Fibroblast of villous mesenchyme (primary cell): ENCODE measurements at regions not wholly inside any gene's neighbourhood (a gene's known extent, or its start where the extent isn't known, plus 50 kb on each side); places are given as distances from the start of the nearest gene placed in this dataset.

Experiments used
- DNase-seq: peaks from one replicate; pipeline ENCODE4 v3.0.0-alpha.2; 2010; ENCODE audit warnings: low read depth
- H3K4me3 ChIP-seq: 2 replicates; pipeline ENCODE4 v1.5.1; 2011; ENCODE audit warnings: low read depth, mild to moderate bottlenecking, low read length
- TF ChIP-seq, protein P1 (sequence below): IDR thresholded peaks from 2 replicates; pipeline ENCODE4 v1.5.1; 2012; ENCODE audit warnings: low read depth, mild to moderate bottlenecking, low read length; ENCODE audit not compliant: insufficient read depth

DNA sequence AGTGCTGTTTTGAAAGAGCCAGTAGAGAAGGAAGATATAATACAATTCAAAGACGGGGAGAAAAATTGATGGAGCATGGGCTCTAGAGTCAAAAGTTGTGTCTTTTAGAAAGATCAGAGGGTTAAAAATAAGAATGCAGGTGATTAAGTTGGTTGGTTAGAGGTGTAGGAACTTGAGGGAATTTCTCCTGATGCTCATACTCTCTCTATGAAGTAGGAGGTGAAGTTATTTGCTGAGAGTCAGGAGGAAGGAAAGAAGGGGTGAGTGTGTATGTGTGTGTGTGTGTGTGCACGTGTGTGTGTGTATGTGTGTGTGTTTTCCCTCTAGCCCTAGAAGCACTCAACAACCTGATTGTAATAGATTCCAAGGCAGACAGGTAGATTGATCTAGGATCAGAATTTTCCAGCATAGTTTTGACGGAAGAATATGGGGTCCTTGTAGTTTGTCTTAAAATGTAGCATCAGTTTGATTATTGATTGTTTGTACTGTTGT lies 88.3 kb upstream of the MACF1 start:
- no peak for DNase-seq
- H3K4me3 ChIP-seq = no peak overlapping the region
- TF ChIP-seq, protein P1, sequence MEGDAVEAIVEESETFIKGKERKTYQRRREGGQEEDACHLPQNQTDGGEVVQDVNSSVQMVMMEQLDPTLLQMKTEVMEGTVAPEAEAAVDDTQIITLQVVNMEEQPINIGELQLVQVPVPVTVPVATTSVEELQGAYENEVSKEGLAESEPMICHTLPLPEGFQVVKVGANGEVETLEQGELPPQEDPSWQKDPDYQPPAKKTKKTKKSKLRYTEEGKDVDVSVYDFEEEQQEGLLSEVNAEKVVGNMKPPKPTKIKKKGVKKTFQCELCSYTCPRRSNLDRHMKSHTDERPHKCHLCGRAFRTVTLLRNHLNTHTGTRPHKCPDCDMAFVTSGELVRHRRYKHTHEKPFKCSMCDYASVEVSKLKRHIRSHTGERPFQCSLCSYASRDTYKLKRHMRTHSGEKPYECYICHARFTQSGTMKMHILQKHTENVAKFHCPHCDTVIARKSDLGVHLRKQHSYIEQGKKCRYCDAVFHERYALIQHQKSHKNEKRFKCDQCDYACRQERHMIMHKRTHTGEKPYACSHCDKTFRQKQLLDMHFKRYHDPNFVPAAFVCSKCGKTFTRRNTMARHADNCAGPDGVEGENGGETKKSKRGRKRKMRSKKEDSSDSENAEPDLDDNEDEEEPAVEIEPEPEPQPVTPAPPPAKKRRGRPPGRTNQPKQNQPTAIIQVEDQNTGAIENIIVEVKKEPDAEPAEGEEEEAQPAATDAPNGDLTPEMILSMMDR = no peak

DNA sequence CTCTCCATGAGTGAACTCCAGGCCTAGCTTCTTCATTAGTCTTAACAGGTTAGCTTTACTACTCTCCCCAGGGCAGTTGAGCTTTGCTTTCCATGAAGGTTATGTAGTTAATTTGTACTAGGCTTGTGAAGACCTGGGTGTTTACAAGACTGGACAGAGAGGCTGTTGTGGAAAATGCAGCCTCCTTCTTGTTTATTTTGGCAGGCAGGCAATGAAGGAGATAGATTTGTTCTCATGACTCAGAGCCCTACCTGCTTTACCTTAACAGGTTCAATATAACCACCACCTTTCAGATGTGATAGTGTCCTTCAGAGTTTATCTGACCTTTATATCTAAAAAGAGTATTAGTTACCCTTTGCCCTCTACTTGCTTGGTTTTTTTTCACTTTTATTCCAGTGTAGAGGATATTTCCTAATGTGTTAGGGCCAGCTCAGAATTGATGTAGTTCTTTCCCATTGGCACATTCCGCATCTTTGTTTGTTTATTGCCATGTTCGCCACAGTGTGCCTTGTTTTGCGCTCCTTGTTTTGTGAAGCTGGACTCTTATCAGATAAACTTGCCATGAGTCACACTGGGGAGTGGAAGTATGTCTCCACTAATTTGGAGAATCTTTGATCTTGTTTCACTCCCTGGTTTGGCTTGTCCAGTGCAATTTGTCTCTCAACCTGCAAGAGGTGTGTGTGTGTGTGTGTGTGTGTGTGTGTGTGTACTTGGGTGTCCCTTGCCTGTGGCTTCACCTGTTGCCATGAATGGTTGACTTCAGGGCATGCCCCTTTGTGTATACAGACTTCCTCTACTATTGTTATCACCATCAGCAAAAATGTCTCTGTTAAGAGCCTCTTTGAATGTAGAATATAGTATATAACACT lies 87.4 kb upstream of the MACF1 start:
- TF ChIP-seq, protein P1 = no peak
- no peak overlapping the region for H3K4me3 ChIP-seq
- DNase-seq = peak; percentile 80

DNA sequence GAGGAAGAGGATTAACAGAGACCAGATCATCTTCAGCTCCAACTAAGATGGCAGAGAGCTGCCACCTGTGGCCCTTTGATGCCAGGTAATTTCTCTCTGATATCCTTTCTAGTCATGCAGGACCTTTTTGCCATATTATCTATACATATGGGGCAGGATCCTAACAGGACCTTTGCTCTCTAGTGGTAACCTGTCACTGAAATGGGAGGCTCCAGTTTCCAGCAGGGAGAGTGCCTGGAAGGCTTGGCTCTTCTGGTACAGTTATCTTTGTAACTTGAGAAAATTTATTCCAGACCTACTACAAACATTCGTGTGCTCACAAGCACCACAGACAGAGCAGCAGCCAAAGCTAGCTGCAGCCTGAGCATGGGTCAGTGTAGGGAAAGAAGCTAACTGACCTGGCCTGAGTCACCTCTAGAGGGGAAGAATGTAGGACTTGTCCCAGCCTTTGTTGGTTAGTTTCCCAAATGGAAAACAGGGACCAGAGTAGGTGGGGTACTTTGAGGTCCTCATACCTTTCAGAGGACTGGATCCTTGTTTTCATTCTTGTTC lies 86.5 kb upstream of the MACF1 start:
- no peak for DNase-seq
- H3K4me3 ChIP-seq = no peak overlapping the region
- TF ChIP-seq, protein P1 = no peak

DNA sequence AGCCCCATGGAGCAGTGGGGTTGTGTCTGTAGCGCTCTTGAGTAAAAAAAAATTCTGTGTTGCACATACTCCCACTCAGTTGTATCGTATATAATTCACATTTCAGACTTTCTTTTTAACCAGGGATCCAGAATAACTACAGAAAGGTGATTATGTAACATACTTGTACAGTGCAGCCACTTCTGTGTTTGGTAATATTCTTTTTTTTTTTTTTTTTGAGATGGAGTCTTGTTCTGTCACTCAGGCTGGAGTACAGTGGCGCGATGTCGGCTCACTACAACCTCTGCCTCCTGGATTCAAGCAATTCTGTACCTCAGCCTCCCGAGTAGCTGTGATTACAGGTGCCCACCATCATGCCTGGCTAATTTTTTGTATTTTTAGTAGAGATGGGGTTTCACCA lies 82.4 kb upstream of the MACF1 start:
- TF ChIP-seq, protein P1 = no peak
- no peak overlapping the region for H3K4me3 ChIP-seq
- no peak for DNase-seq

DNA sequence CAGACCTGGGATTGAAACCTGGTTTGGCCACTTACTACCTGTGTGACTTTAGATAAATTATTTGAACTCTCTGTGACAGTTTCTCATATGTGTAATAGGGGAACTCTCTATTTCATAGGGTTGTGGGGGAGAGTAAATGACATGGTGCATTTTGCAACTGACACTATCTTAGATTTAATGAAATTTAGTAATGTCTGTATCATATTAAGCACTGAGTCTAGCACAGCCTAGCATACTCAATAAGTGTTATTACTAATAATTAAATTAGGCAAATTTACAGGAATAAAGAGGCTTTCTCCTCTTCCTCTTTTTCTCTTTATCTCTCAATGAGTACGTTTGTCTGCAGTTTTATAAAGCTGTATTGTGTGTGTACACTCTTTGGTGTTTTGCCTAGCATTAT lies 80.2 kb upstream of the MACF1 start:
- TF ChIP-seq, protein P1 = no peak
- no peak overlapping the region for H3K4me3 ChIP-seq
- DNase-seq = no peak

DNA sequence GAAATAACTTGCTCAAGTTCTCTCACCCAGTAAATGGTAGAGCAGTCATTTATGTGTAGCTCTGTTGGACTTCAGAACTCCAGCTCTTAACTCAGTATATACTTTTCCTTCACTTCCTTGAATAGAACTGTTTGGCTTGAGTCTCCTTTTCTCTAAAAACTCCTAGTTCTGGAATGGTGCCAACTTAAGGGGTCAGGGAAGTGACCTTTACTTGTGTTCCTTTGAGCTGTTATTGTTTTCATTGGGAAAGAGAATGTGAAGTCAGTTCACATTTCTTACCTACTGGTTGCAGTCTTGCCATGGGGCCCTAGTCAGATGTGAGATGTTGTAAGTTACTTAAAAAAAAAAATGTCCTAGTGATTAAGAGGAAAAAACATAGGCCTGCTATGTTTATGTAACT lies 77.0 kb upstream of the MACF1 start:
- TF ChIP-seq, protein P1 = no peak
- peak; percentile 91 for DNase-seq
- no peak overlapping the region for H3K4me3 ChIP-seq

DNA sequence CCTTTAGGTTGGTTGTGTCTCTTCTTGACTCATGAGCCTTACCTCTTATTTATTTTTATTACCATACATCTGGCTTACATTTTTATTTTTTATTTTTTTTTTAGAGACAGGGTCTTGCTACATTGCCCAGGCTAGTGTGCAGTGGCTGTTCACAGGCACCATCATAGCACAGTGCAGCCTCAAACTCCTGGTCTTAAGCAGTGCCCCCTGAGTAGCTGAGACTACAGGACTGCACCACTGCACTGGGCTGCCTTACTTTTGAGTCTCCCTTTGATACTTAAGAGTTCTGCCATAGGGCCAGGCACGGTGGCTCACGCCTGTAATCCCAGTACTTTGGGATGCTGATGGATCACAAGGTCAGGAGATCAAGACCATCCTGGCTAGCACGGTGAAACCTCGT lies 76.4 kb upstream of the MACF1 start:
- no peak for DNase-seq
- TF ChIP-seq, protein P1 = no peak

More for the DNA sequence above, 76.4 kb upstream of the MACF1 start:
- no peak overlapping the region for H3K4me3 ChIP-seq
